Endothelial cell of umbilical vein (primary cell): ENCODE measurements at regions not wholly inside any gene's neighbourhood (a gene's known extent, or its start where the extent isn't known, plus 50 kb on each side); places are given as distances from the start of the nearest gene placed in this dataset.

Experiments
- BruUV-seq: library from RNA; stranded (reverse); fragments of 400-500 nt; replicated peaks from 2 replicates; lab custom pipeline; 2021; lab: Mats Ljungman, UMichigan
- CTCF ChIA-PET: fragments of 300-600, 350-600 bp; sonication (Branson Sonifier 250); formaldehyde crosslinking; loops from one replicate; lab custom pipeline; 2021; ENCODE audit warnings: antibody characterized with exemption, inconsistent platforms; lab: Charles Lee
- POLR2A ChIA-PET: fragments of 300-600, 350-600 bp; sonication (Branson Sonifier 250); formaldehyde crosslinking; loops from one replicate; lab custom pipeline; 2021; ENCODE audit warnings: antibody characterized with exemption, inconsistent platforms; lab: Charles Lee
- DNase-seq: peaks from one replicate; pipeline ENCODE4 v3.0.0-alpha.2; 2011; ENCODE audit warnings: low read depth, low spot score
- FAIRE-seq: peaks from 2 replicates; lab custom pipeline; 2011; peaks lifted over from hg19 to GRCh38; lab: Jason Lieb, UNC
- H2AFZ ChIP-seq: 2 replicates; pipeline ENCODE4 v1.6.0; 2012; ENCODE audit warnings: low read depth, low read length, control low read depth, inconsistent platforms
- H3K27ac ChIP-seq: 2 replicates; pipeline ENCODE4 v1.5.1; 2011; ENCODE audit warnings: low read depth, mild to moderate bottlenecking, control low read depth, low read length, moderate library complexity; ENCODE audit not compliant: insufficient read depth
- H3K27me3 ChIP-seq, 2 experiments: 2 replicates each; pipeline versions ENCODE4 v1.6.0 to v1.6.1; 2011; ENCODE audit warnings: low read length in 2 of 2, mixed read lengths in 1 of 2; ENCODE audit not compliant: control insufficient read depth in 2 of 2, insufficient read depth in 2 of 2
- H3K36me3 ChIP-seq, 2 experiments: 2 replicates in 1 of 2; 3 replicates in 1 of 2; pipeline ENCODE4 v1.5.1; 2011; ENCODE audit warnings: low read length in 2 of 2, mild to moderate bottlenecking in 1 of 2, moderate library complexity in 1 of 2; ENCODE audit not compliant: control insufficient read depth in 2 of 2, insufficient read depth in 2 of 2; ENCODE audit errors: extremely low read depth in 1 of 2
- H3K4me1 ChIP-seq: 3 replicates; pipeline ENCODE4 v1.5.1; 2011; ENCODE audit warnings: mild to moderate bottlenecking, low read length; ENCODE audit not compliant: control insufficient read depth, insufficient read depth; ENCODE audit errors: extremely low read depth
- H3K4me2 ChIP-seq: 2 replicates; pipeline ENCODE4 v1.6.1; 2011; ENCODE audit warnings: low read length, control low read depth, mixed read lengths; ENCODE audit not compliant: insufficient read depth
- H3K4me3 ChIP-seq, 3 experiments: fragments of 200-600 bp in 1 of 3; sonication (generic), shearing (Covaris generic) in 1 of 3; replicated peaks in 1 of 3; 2 replicates each; pipeline ENCODE4 v1.5.1; 2011 to 2016; ENCODE audit warnings: control low read depth in 3 of 3, low read length in 3 of 3, mild to moderate bottlenecking in 2 of 3, inconsistent platforms in 1 of 3, low read depth in 1 of 3, moderate library complexity in 1 of 3; ENCODE audit not compliant: insufficient read depth in 1 of 3
- H3K79me2 ChIP-seq: 2 replicates; pipeline ENCODE4 v1.6.0; 2012; ENCODE audit warnings: low read length, inconsistent platforms; ENCODE audit not compliant: control insufficient read depth, insufficient read depth
- H3K9ac ChIP-seq: replicated peaks from 2 replicates; pipeline ENCODE3; 2011; ENCODE audit warnings: low read length, control low read depth; ENCODE audit not compliant: insufficient read depth; ENCODE audit errors: extremely low read depth
- H3K9me1 ChIP-seq: replicated peaks from 3 replicates; pipeline ENCODE4 v1.6.0; 2011; ENCODE audit warnings: mild to moderate bottlenecking, low read length; ENCODE audit not compliant: control insufficient read depth, insufficient read depth; ENCODE audit errors: extremely low read depth
- H3K9me3 ChIP-seq: replicated peaks from 2 replicates; pipeline ENCODE4 v1.5.1; 2012; ENCODE audit warnings: low read length, inconsistent platforms; ENCODE audit not compliant: control insufficient read depth, insufficient read depth
- H4K20me1 ChIP-seq: replicated peaks from 2 replicates; pipeline ENCODE3; 2011; ENCODE audit warnings: mild to moderate bottlenecking, low read length; ENCODE audit not compliant: control insufficient read depth, insufficient read depth; ENCODE audit errors: extremely low read depth
- EZH2 ChIP-seq: IDR thresholded peaks from 2 replicates; pipeline ENCODE4 v1.6.1; 2012; ENCODE audit warnings: borderline replicate concordance, low read depth, mild to moderate bottlenecking, moderate library complexity, low read length, inconsistent platforms; ENCODE audit not compliant: severe bottlenecking
- FOS ChIP-seq: IDR thresholded peaks from 2 replicates; pipeline ENCODE4 v1.6.1; 2011; ENCODE audit warnings: mild to moderate bottlenecking, low read length, moderate library complexity, borderline replicate concordance; ENCODE audit not compliant: insufficient read depth
- GATA2 ChIP-seq: IDR thresholded peaks from 2 replicates; pipeline ENCODE4 v1.7.0; 2011; ENCODE audit warnings: low read depth, mild to moderate bottlenecking, moderate library complexity, mixed read lengths, low read length; ENCODE audit not compliant: insufficient read length, insufficient read depth
- JUN ChIP-seq: IDR thresholded peaks from 2 replicates; pipeline ENCODE4 v1.6.1; 2011; ENCODE audit warnings: borderline replicate concordance, low read depth; ENCODE audit not compliant: insufficient read length, insufficient read depth
- MYC ChIP-seq: IDR thresholded peaks from one replicate; pipeline ENCODE4 v1.6.1; 2011; ENCODE audit warnings: mild to moderate bottlenecking, low read depth, low read length
- POLR2A ChIP-seq: IDR thresholded peaks from 2 replicates; pipeline ENCODE4 v1.6.1; 2012; ENCODE audit warnings: low read depth, mild to moderate bottlenecking, control low read depth, low read length
- POLR2AphosphoS5 ChIP-seq: IDR thresholded peaks from 2 replicates; pipeline ENCODE4 v1.6.1; 2012; ENCODE audit warnings: low read depth, mild to moderate bottlenecking, control low read depth, low read length, moderate library complexity; ENCODE audit not compliant: insufficient read depth
- dilution Hi-C: fragments of 300-500 bp; cut with MboI; formaldehyde crosslinking; loops from one replicate; pipeline ENCODE4 v1.15.0; 2019; ENCODE audit warnings: low sequenced_read_pairs; ENCODE audit not compliant: extremely low pct_ligation_motif_present
- intact Hi-C: fragments of 100-400 bp; cut with micrococcal nuclease; formaldehyde crosslinking; loops from one replicate; pipeline ENCODE4 v1.10.0; 2022
- TF ChIP-seq, protein P1 (sequence below), 2 donors: IDR thresholded peaks; 1 replicate in 1 of 2; 2 replicates in 1 of 2; pipeline ENCODE4 v1.5.1; 2011; ENCODE audit warnings: low read length in 2 of 2, mild to moderate bottlenecking in 2 of 2, moderate library complexity in 2 of 2, control low read depth in 1 of 2, inconsistent platforms in 1 of 2, low read depth in 1 of 2; ENCODE audit not compliant: insufficient read depth in 1 of 2; ENCODE audit errors: extremely low read depth in 1 of 2
- TF ChIP-seq, protein P2 (sequence below): IDR thresholded peaks from 2 replicates; pipeline ENCODE4 v1.6.1; 2011; ENCODE audit not compliant: insufficient read depth, insufficient read length

DNA sequence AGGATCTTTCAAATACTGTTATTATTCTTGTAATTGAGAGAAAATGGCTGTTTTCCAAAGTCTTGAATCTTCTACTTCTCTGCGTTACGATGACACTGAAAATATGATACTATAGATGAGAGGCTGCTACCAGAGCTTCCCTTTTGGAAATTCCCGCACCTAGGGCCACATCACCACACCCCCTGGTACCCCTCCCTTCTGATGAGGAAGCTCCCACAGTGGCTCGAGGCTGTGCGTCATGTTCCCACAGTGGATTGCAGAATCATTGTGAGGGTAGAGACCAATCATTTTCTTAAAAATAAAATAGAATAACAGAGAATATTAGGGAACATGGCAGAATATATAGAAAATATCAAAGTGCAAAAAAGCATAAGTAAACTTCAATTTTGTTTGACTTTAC, 268.9 kb upstream of the SMIM21 start:
- no peaks in the 10 kb centered on the region for H3K79me2 ChIP-seq
- H3K27ac ChIP-seq: no peak overlapping the region
- POLR2A ChIA-PET: no interaction called here
- intact Hi-C loops: no loop called here
- dilution Hi-C loops: no loop called here
- H3K36me3 ChIP-seq: no peaks in the 10 kb centered on the region
- H3K4me3 ChIP-seq: no peak overlapping the region
- FAIRE-seq (no peak), DNase-seq (no peak)
- H3K27me3 ChIP-seq: no peaks in the 10 kb centered on the region
- no peaks in the 10 kb centered on the region for H3K4me1 ChIP-seq
- CTCF ChIA-PET: no interaction called here
- no peak overlapping the region for H2AFZ ChIP-seq
- no peak overlapping the region for H3K4me2 ChIP-seq
- no peaks in the 10 kb centered on the region for H3K9me1 ChIP-seq
- peaks cover 1% of the 10 kb centered on the region for H3K9me3 ChIP-seq
- no peaks in the 10 kb centered on the region for H4K20me1 ChIP-seq
- BruUV-seq: no TSS peak
- H3K9ac ChIP-seq: no peak overlapping the region
- TF ChIP-seq, protein P1, sequence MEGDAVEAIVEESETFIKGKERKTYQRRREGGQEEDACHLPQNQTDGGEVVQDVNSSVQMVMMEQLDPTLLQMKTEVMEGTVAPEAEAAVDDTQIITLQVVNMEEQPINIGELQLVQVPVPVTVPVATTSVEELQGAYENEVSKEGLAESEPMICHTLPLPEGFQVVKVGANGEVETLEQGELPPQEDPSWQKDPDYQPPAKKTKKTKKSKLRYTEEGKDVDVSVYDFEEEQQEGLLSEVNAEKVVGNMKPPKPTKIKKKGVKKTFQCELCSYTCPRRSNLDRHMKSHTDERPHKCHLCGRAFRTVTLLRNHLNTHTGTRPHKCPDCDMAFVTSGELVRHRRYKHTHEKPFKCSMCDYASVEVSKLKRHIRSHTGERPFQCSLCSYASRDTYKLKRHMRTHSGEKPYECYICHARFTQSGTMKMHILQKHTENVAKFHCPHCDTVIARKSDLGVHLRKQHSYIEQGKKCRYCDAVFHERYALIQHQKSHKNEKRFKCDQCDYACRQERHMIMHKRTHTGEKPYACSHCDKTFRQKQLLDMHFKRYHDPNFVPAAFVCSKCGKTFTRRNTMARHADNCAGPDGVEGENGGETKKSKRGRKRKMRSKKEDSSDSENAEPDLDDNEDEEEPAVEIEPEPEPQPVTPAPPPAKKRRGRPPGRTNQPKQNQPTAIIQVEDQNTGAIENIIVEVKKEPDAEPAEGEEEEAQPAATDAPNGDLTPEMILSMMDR (IDR thresholded peaks at IDR 0.05; ENCODE audit: extremely low read depth in 1 of 2, insufficient read depth in 1 of 2, low read depth in 1 of 2, low read length in 2 of 2): no peak
- TF ChIP-seq POLR2A (no peak), GATA2 (no peak), FOS (no peak), EZH2 (no peak), POLR2AphosphoS5 (no peak), MYC (no peak), JUN (no peak)
- TF ChIP-seq, protein P2, sequence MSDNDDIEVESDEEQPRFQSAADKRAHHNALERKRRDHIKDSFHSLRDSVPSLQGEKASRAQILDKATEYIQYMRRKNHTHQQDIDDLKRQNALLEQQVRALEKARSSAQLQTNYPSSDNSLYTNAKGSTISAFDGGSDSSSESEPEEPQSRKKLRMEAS: no peak
